ENCODE measurements at regions not wholly inside any gene's neighbourhood (a gene's known extent, or its start where the extent isn't known, plus 50 kb on each side); places are given as distances from the start of the nearest gene placed in this dataset.

- H3K27ac ChIP-seq (replicated peaks; ENCODE audit: low read length): no peak overlapping the region
- no peak overlapping the region for H3K14ac ChIP-seq (ENCODE audit: low read length)
- no peak overlapping the region for H2AK5ac ChIP-seq (ENCODE audit: low read depth, low read length)
- peak overlapping the region; percentile 55 for H2AFZ ChIP-seq (ENCODE audit: low read length)
- H3K4me1 ChIP-seq (ENCODE audit: control insufficient read depth in 2 of 2, insufficient read depth in 1 of 2, low read depth in 1 of 2, low read length in 2 of 2): peaks cover 0 to 5% of the 10 kb centered on the region in 2 donors
- no peak overlapping the region for H3K4ac ChIP-seq (ENCODE audit: low read length)
- no peaks in the 10 kb centered on the region for H3K27me3 ChIP-seq (ENCODE audit: control insufficient read depth in 3 of 3, insufficient read depth in 3 of 3, low read depth in 1 of 3, low read length in 3 of 3)
- peaks cover 0 to 7% of the 10 kb centered on the region in 2 donors for H3K9me3 ChIP-seq (replicated peaks in 1 of 2; ENCODE audit: control insufficient read depth in 2 of 2, insufficient read depth in 1 of 2, low read depth in 1 of 2, low read length in 2 of 2)
- no peak overlapping the region for H2BK12ac ChIP-seq (ENCODE audit: low read length)
- H2BK15ac ChIP-seq (ENCODE audit: low read length): no peak overlapping the region
- H3K79me1 ChIP-seq (ENCODE audit: low read depth, low read length): no peaks in the 10 kb centered on the region
- H3K4me2 ChIP-seq (ENCODE audit: insufficient read depth, low read length, poor library complexity, severe bottlenecking): no peak overlapping the region
- H4K91ac ChIP-seq (ENCODE audit: low read depth, low read length, poor library complexity): no peak overlapping the region
- no CpG with 5 or more reads among the region's 13 CpGs for WGBS, 2 donors (ENCODE audit: extremely low coverage in 2 of 2, insufficient read length in 2 of 2, insufficient replicate concordance in 1 of 2)
- peak overlapping the region in 1 of 2 donors; percentile 51 for H3K4me3 ChIP-seq (ENCODE audit: low read length in 2 of 2)
- H3K36me3 ChIP-seq (replicated peaks in 1 of 2; ENCODE audit: control insufficient read depth in 2 of 2, insufficient read depth in 2 of 2, low read length in 2 of 2): no peaks in the 10 kb centered on the region
- no peak overlapping the region for H2BK120ac ChIP-seq (ENCODE audit: low read depth, low read length)
- no peak overlapping the region for H4K8ac ChIP-seq (ENCODE audit: low read depth, low read length)
- no peak for DNase-seq (ENCODE audit: low spot score)
- H3K23ac ChIP-seq (ENCODE audit: low read depth, low read length, poor library complexity): no peak overlapping the region
- no peak overlapping the region for H2BK5ac ChIP-seq (ENCODE audit: low read length)
- no peak overlapping the region for H3K9ac ChIP-seq (ENCODE audit: low read depth, low read length, poor library complexity)
- no peak overlapping the region for H3K18ac ChIP-seq (ENCODE audit: low read length)
Measured at GRCh38 chr6:25042036-25042521, 106.3 kb upstream of the RIPOR2 start.

- 100% methylated on average over 1 of the region's 5 CpGs; no CpG with 5 or more reads in 1 of the 2 donors for WGBS, 2 donors (ENCODE audit: extremely low coverage in 2 of 2, insufficient read length in 2 of 2, insufficient replicate concordance in 1 of 2)
Measured at GRCh38 chr6:25042536-25042935, 106.8 kb upstream of the RIPOR2 start.

DNA sequence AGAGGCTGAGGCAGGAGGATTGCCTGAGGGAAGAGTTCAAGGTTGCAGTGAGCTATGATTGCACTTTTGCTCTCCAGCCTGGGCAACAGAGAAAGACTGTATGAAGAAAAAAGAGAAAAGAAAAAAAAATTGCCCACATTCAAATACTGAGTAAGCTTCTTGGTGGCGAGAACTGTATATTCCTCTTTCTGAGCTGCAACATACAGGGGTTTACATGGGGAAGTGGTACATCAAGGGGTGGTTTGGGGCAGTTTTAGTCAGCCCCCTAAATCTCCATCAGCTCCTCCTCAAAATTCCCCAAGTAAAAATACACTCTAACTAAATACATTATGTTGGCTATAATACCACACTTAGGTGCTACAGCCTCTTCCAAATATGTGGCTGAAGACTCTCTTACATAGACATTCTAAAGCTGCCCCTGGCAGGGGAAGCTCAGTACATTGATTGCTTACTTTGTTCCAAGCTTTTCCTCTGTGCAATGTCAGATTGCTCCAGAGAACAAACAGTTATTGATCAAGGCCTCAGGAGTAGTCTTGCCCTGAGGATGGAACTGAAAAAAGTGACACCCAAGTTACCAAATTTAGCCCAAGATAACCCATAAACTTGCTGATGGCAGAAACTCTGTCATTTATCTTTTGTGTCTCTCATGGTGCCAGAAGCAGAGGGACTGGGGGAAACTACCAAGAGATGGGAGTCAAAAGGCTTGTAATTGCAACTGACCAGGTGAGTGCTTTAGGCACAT is 107.4 kb upstream of the RIPOR2 start:
- Histone ChIP-seq H3K27me3 (ENCODE audit: control insufficient read depth in 3 of 3, insufficient read depth in 3 of 3, low read depth in 1 of 3, low read length in 3 of 3) (no peaks in the 10 kb centered on the region), H2BK120ac (ENCODE audit: low read depth, low read length) (no peak overlapping the region), H2AK5ac (ENCODE audit: low read depth, low read length) (no peak overlapping the region), H3K18ac (ENCODE audit: low read length) (no peak overlapping the region), H3K9me3 (replicated peaks in 1 of 2; ENCODE audit: control insufficient read depth in 2 of 2, insufficient read depth in 1 of 2, low read depth in 1 of 2, low read length in 2 of 2) (peaks cover 0 to 5% of the 10 kb centered on the region in 2 donors), H2BK15ac (ENCODE audit: low read length) (no peak overlapping the region), H3K36me3 (replicated peaks in 1 of 2; ENCODE audit: control insufficient read depth in 2 of 2, insufficient read depth in 2 of 2, low read length in 2 of 2) (no peaks in the 10 kb centered on the region), H2BK5ac (ENCODE audit: low read length) (no peak overlapping the region), H2BK12ac (ENCODE audit: low read length) (no peak overlapping the region), H3K9ac (ENCODE audit: low read depth, low read length, poor library complexity) (no peak overlapping the region), H3K4me1 (ENCODE audit: control insufficient read depth in 2 of 2, insufficient read depth in 1 of 2, low read depth in 1 of 2, low read length in 2 of 2) (peaks cover 0 to 5% of the 10 kb centered on the region in 2 donors), H3K4ac (ENCODE audit: low read length) (no peak overlapping the region), H3K27ac (replicated peaks; ENCODE audit: low read length) (no peak overlapping the region), H3K4me2 (ENCODE audit: insufficient read depth, low read length, poor library complexity, severe bottlenecking) (no peak overlapping the region), H3K23ac (ENCODE audit: low read depth, low read length, poor library complexity) (no peak overlapping the region), H4K8ac (ENCODE audit: low read depth, low read length) (no peak overlapping the region), H3K79me1 (ENCODE audit: low read depth, low read length) (no peaks in the 10 kb centered on the region), H4K91ac (ENCODE audit: low read depth, low read length, poor library complexity) (no peak overlapping the region), H3K4me3 (ENCODE audit: low read length in 2 of 2) (no peak overlapping the region), H3K14ac (ENCODE audit: low read length) (no peak overlapping the region), H2AFZ (ENCODE audit: low read length) (no peak overlapping the region)
- no CpG with 5 or more reads among the region's 1 CpG for WGBS, 2 donors (ENCODE audit: extremely low coverage in 2 of 2, insufficient read length in 2 of 2, insufficient replicate concordance in 1 of 2)
- DNase-seq (ENCODE audit: low spot score): no peak

More at GRCh38 chr6:25042536-25042935, 106.8 kb upstream of the RIPOR2 start:
- H4K91ac ChIP-seq (ENCODE audit: low read depth, low read length, poor library complexity): no peak overlapping the region
- H3K4me2 ChIP-seq (ENCODE audit: insufficient read depth, low read length, poor library complexity, severe bottlenecking): no peak overlapping the region
- no peak overlapping the region for H3K4ac ChIP-seq (ENCODE audit: low read length)
- no peak overlapping the region for H2AK5ac ChIP-seq (ENCODE audit: low read depth, low read length)
- no peaks in the 10 kb centered on the region for H3K27me3 ChIP-seq (ENCODE audit: control insufficient read depth in 3 of 3, insufficient read depth in 3 of 3, low read depth in 1 of 3, low read length in 3 of 3)
- no peak overlapping the region for H3K27ac ChIP-seq (replicated peaks; ENCODE audit: low read length)
- peaks cover 0 to 5% of the 10 kb centered on the region in 2 donors for H3K4me1 ChIP-seq (ENCODE audit: control insufficient read depth in 2 of 2, insufficient read depth in 1 of 2, low read depth in 1 of 2, low read length in 2 of 2)
- no peak overlapping the region for H3K4me3 ChIP-seq (ENCODE audit: low read length in 2 of 2)
- no peak overlapping the region for H3K23ac ChIP-seq (ENCODE audit: low read depth, low read length, poor library complexity)
- H3K18ac ChIP-seq (ENCODE audit: low read length): no peak overlapping the region
- H3K79me1 ChIP-seq (ENCODE audit: low read depth, low read length): no peaks in the 10 kb centered on the region
- H3K9me3 ChIP-seq (replicated peaks in 1 of 2; ENCODE audit: control insufficient read depth in 2 of 2, insufficient read depth in 1 of 2, low read depth in 1 of 2, low read length in 2 of 2): peaks cover 0 to 7% of the 10 kb centered on the region in 2 donors
- DNase-seq (ENCODE audit: low spot score): no peak
- no peak overlapping the region for H3K9ac ChIP-seq (ENCODE audit: low read depth, low read length, poor library complexity)
- H3K14ac ChIP-seq (ENCODE audit: low read length): no peak overlapping the region
- H2BK5ac ChIP-seq (ENCODE audit: low read length): no peak overlapping the region
- no peak overlapping the region for H2AFZ ChIP-seq (ENCODE audit: low read length)
- no peak overlapping the region for H4K8ac ChIP-seq (ENCODE audit: low read depth, low read length)
- no peak overlapping the region for H2BK120ac ChIP-seq (ENCODE audit: low read depth, low read length)
- no peaks in the 10 kb centered on the region for H3K36me3 ChIP-seq (replicated peaks in 1 of 2; ENCODE audit: control insufficient read depth in 2 of 2, insufficient read depth in 2 of 2, low read length in 2 of 2)
- no peak overlapping the region for H2BK15ac ChIP-seq (ENCODE audit: low read length)
- no peak overlapping the region for H2BK12ac ChIP-seq (ENCODE audit: low read length)

DNA sequence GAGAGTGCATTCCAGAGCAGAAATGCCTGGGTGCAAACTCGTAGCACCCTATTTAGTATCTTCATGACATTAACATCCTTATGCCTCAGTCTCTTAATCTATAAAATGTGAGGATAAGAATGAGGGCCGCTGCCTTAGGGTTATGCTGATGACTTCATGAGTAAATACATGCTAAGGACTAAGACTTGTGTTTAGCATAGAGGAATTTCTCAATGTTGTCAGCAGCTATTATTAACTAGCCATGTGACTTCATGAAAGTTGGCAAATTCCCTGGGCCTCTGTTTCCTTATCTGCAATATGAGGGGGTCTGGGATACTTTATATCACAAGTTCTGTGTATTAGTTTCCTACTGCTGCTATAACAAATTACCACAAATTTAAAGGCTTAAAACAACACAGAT is 108.1 kb upstream of the RIPOR2 start:
- no peak overlapping the region for H3K27ac ChIP-seq (replicated peaks; ENCODE audit: low read length)
- no peak overlapping the region for H3K4me3 ChIP-seq (ENCODE audit: low read length in 2 of 2)
- DNase-seq (ENCODE audit: low spot score): no peak
- H3K36me3 ChIP-seq (replicated peaks in 1 of 2; ENCODE audit: control insufficient read depth in 2 of 2, insufficient read depth in 2 of 2, low read length in 2 of 2): no peaks in the 10 kb centered on the region
- no peak overlapping the region for H2BK5ac ChIP-seq (ENCODE audit: low read length)
- H3K9ac ChIP-seq (ENCODE audit: low read depth, low read length, poor library complexity): no peak overlapping the region
- no peaks in the 10 kb centered on the region for H3K9me3 ChIP-seq (replicated peaks in 1 of 2; ENCODE audit: control insufficient read depth in 2 of 2, insufficient read depth in 1 of 2, low read depth in 1 of 2, low read length in 2 of 2)
- H2BK120ac ChIP-seq (ENCODE audit: low read depth, low read length): no peak overlapping the region
- H3K18ac ChIP-seq (ENCODE audit: low read length): no peak overlapping the region
- H3K14ac ChIP-seq (ENCODE audit: low read length): no peak overlapping the region
- H4K91ac ChIP-seq (ENCODE audit: low read depth, low read length, poor library complexity): no peak overlapping the region
- H3K23ac ChIP-seq (ENCODE audit: low read depth, low read length, poor library complexity): no peak overlapping the region
- H2BK15ac ChIP-seq (ENCODE audit: low read length): no peak overlapping the region
- no peak overlapping the region for H2AFZ ChIP-seq (ENCODE audit: low read length)
- no peak overlapping the region for H3K4ac ChIP-seq (ENCODE audit: low read length)
- peaks cover 0 to 5% of the 10 kb centered on the region in 2 donors for H3K4me1 ChIP-seq (ENCODE audit: control insufficient read depth in 2 of 2, insufficient read depth in 1 of 2, low read depth in 1 of 2, low read length in 2 of 2)
- H3K79me1 ChIP-seq (ENCODE audit: low read depth, low read length): no peaks in the 10 kb centered on the region
- no CpG with 5 or more reads among the region's 2 CpGs for WGBS, 2 donors (ENCODE audit: extremely low coverage in 2 of 2, insufficient read length in 2 of 2, insufficient replicate concordance in 1 of 2)
- H3K27me3 ChIP-seq (ENCODE audit: control insufficient read depth in 3 of 3, insufficient read depth in 3 of 3, low read depth in 1 of 3, low read length in 3 of 3): no peaks in the 10 kb centered on the region
- no peak overlapping the region for H2AK5ac ChIP-seq (ENCODE audit: low read depth, low read length)
- H4K8ac ChIP-seq (ENCODE audit: low read depth, low read length): no peak overlapping the region
- no peak overlapping the region for H2BK12ac ChIP-seq (ENCODE audit: low read length)
- no peak overlapping the region for H3K4me2 ChIP-seq (ENCODE audit: insufficient read depth, low read length, poor library complexity, severe bottlenecking)
